ENCODE measurements at regions not wholly inside any gene's neighbourhood (a gene's known extent, or its start where the extent isn't known, plus 50 kb on each side); places are given as distances from the start of the nearest gene placed in this dataset.

GRCh38 chr2:128686497-128686859 is 367.8 kb upstream of the HS6ST1 start:
- DNase-seq (ENCODE audit: low read depth, low spot score) = no peak

- no peak for DNase-seq (ENCODE audit: low read depth, low spot score)
These were observed 368.4 kb upstream of the HS6ST1 start for GRCh38 chr2:128686881-128687555.

- no peak for DNase-seq (ENCODE audit: low read depth, low spot score)
These were observed 368.9 kb upstream of the HS6ST1 start for GRCh38 chr2:128687565-128687964.

- DNase-seq (ENCODE audit: low read depth, low spot score) = no peak
These were observed 371.3 kb upstream of the HS6ST1 start for GRCh38 chr2:128689971-128690370.

GRCh38 chr2:128690431-128690830 is 371.8 kb upstream of the HS6ST1 start:
- no peak for DNase-seq (ENCODE audit: low read depth, low spot score)

- no peak for DNase-seq (ENCODE audit: low read depth, low spot score)
These were observed 372.2 kb upstream of the HS6ST1 start for GRCh38 chr2:128690869-128691268.

- peak; percentile 7 for DNase-seq (ENCODE audit: low read depth, low spot score)
These were observed 372.9 kb upstream of the HS6ST1 start for GRCh38 chr2:128691526-128691925.

GRCh38 chr2:128692895-128693742 is 374.5 kb upstream of the HS6ST1 start:
- DNase-seq (ENCODE audit: low read depth, low spot score) = peak; percentile 72

GRCh38 chr2:128693743-128694029 is 375.0 kb upstream of the HS6ST1 start:
- no peak for DNase-seq (ENCODE audit: low read depth, low spot score)

- no peak for DNase-seq (ENCODE audit: low read depth, low spot score)
These were observed 377.1 kb upstream of the HS6ST1 start for GRCh38 chr2:128695646-128696220.

- no peak for DNase-seq (ENCODE audit: low read depth, low spot score)
These were observed 377.8 kb upstream of the HS6ST1 start for GRCh38 chr2:128696421-128696820.

GRCh38 chr2:128701418-128701817 is 382.8 kb upstream of the HS6ST1 start:
- no peak for DNase-seq (ENCODE audit: low read depth, low spot score)

GRCh38 chr2:128702616-128703015 is 383.9 kb upstream of the HS6ST1 start:
- DNase-seq (ENCODE audit: low read depth, low spot score) = no peak

- no peak for DNase-seq (ENCODE audit: low read depth, low spot score)
These were observed 389.6 kb upstream of the HS6ST1 start for GRCh38 chr2:128708106-128708816.

- DNase-seq (ENCODE audit: low read depth, low spot score) = no peak
These were observed 391.6 kb upstream of the HS6ST1 start for GRCh38 chr2:128710242-128710641.

GRCh38 chr2:128710729-128711128 is 392.1 kb upstream of the HS6ST1 start:
- DNase-seq (ENCODE audit: low read depth, low spot score) = no peak

- no peak for DNase-seq (ENCODE audit: low read depth, low spot score)
These were observed 395.6 kb upstream of the HS6ST1 start for GRCh38 chr2:128714285-128714684.

- no peak for DNase-seq (ENCODE audit: low read depth, low spot score)
These were observed 396.2 kb upstream of the HS6ST1 start for GRCh38 chr2:128714851-128715312.

GRCh38 chr2:128715360-128715759 is 396.7 kb upstream of the HS6ST1 start:
- DNase-seq (ENCODE audit: low read depth, low spot score) = no peak

- no peak for DNase-seq (ENCODE audit: low read depth, low spot score)
These were observed 397.6 kb upstream of the HS6ST1 start for GRCh38 chr2:128716299-128716721.

GRCh38 chr2:128717758-128718710 is 399.4 kb upstream of the HS6ST1 start:
- no peak for DNase-seq (ENCODE audit: low read depth, low spot score)

Data from astrocyte of the hippocampus (primary cell).